DND-41 (cell line): ENCODE measurements at regions not wholly inside any gene's neighbourhood (a gene's known extent, or its start where the extent isn't known, plus 50 kb on each side); places are given as distances from the start of the nearest gene placed in this dataset.

Experiments used
- ATAC-seq: fragments of 200-7000 bp; cut with Tn5 transposase; 3 replicates; pipeline ENCODE4 v1.9.1; 2021; ENCODE audit warnings: low read depth; ENCODE audit not compliant: insufficient read depth
- DNase-seq: peaks from one replicate; pipeline ENCODE4 v3.0.0-alpha.2; 2020
- H2AFZ ChIP-seq: 2 replicates; pipeline ENCODE4 v1.6.0; 2012; ENCODE audit warnings: low read depth, low read length
- H3K27ac ChIP-seq: 2 replicates; pipeline ENCODE4 v1.5.1; 2012; ENCODE audit warnings: low read length, inconsistent platforms
- H3K27me3 ChIP-seq: fragments of 200-600 bp; sonication (generic); 2 replicates; pipeline ENCODE4 v1.6.0; 2012; ENCODE audit warnings: low read length, mild to moderate bottlenecking, inconsistent platforms; ENCODE audit not compliant: insufficient read depth, poor library complexity
- H3K36me3 ChIP-seq: 2 replicates; pipeline ENCODE4 v1.5.1; 2012; ENCODE audit warnings: low read length, inconsistent platforms; ENCODE audit not compliant: insufficient read depth
- H3K4me1 ChIP-seq: 2 replicates; pipeline ENCODE4 v1.5.1; 2012; ENCODE audit warnings: mild to moderate bottlenecking, low read length; ENCODE audit not compliant: insufficient read depth
- H3K4me2 ChIP-seq: 2 replicates; pipeline ENCODE4 v1.6.0; 2012; ENCODE audit warnings: mild to moderate bottlenecking, moderate library complexity, low read length, inconsistent platforms; ENCODE audit not compliant: insufficient read depth
- H3K4me3 ChIP-seq, 2 experiments: fragments of 200-600 bp in 1 of 2; shearing (Covaris generic) in 1 of 2; 2 replicates each; pipeline ENCODE4 v1.5.1; 2012 to 2016; ENCODE audit warnings: inconsistent platforms in 2 of 2, low read length in 2 of 2, mild to moderate bottlenecking in 2 of 2, low read depth in 1 of 2, moderate library complexity in 1 of 2
- H3K79me2 ChIP-seq: 2 replicates; pipeline ENCODE4 v1.6.0; 2012; ENCODE audit warnings: low read length, inconsistent platforms; ENCODE audit not compliant: insufficient read depth
- H3K9ac ChIP-seq: 2 replicates; pipeline ENCODE4 v1.6.0; 2012; ENCODE audit warnings: low read depth, mild to moderate bottlenecking, inconsistent platforms, low read length, moderate library complexity
- H3K9me3 ChIP-seq: 2 replicates; pipeline ENCODE4 v1.5.1; 2012; ENCODE audit warnings: low read length, moderate library complexity, mild to moderate bottlenecking, inconsistent platforms; ENCODE audit not compliant: insufficient read depth, severe bottlenecking
- H4K20me1 ChIP-seq: 2 replicates; pipeline ENCODE4 v1.6.0; 2012; ENCODE audit warnings: low read length; ENCODE audit not compliant: insufficient read depth
- CTCF ChIP-seq: IDR thresholded peaks from 2 replicates; pipeline ENCODE4 v1.5.1; 2012; ENCODE audit warnings: borderline replicate concordance, low read length, moderate library complexity, mild to moderate bottlenecking; ENCODE audit not compliant: poor library complexity, severe bottlenecking; ENCODE audit errors: extremely low read depth
- EZH2 ChIP-seq: IDR thresholded peaks from 3 replicates; pipeline ENCODE4 v1.6.1; 2012; ENCODE audit warnings: borderline replicate concordance, low read depth, mild to moderate bottlenecking, moderate library complexity, low read length, inconsistent platforms; ENCODE audit not compliant: severe bottlenecking

DNA sequence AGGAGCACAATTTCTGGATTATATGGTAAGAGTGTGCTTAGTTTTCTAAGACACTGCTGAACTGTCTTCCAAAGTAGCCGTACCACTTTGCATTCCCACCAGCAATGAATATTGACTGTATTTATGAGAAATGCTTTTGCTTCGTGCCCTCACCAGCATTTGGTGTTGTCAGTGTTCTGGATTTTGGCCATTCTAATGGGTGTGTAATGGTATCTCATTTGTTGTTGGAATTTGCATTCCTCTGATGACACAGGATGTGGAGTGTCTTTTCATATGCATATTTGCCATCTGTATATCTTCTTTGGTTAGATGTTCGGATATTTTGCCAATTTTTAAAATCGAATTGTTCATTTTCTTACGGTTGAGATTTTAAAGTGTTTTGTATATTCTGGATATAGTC, 558.5 kb upstream of the FZD8 start:
- Histone ChIP-seq H3K4me1 (no peaks in the 10 kb centered on the region), H2AFZ (no peak overlapping the region), H3K4me3 (no peak overlapping the region), H3K27me3 (no peaks in the 10 kb centered on the region), H4K20me1 (no peaks in the 10 kb centered on the region), H3K9ac (no peak overlapping the region), H3K79me2 (no peaks in the 10 kb centered on the region), H3K9me3 (no peaks in the 10 kb centered on the region), H3K27ac (no peak overlapping the region), H3K4me2 (no peak overlapping the region), H3K36me3 (no peaks in the 10 kb centered on the region)
- DNase-seq = no peak
- no peak for ATAC-seq
- TF ChIP-seq EZH2 = no peak
- no peak for TF ChIP-seq CTCF

- H3K4me3 ChIP-seq = no peak overlapping the region
- no peak overlapping the region for H3K27ac ChIP-seq
- no peaks in the 10 kb centered on the region for H3K79me2 ChIP-seq
- no peaks in the 10 kb centered on the region for H4K20me1 ChIP-seq
- no peaks in the 10 kb centered on the region for H3K36me3 ChIP-seq
- H3K9ac ChIP-seq = no peak overlapping the region
- no peaks in the 10 kb centered on the region for H3K27me3 ChIP-seq
- no peaks in the 10 kb centered on the region for H3K9me3 ChIP-seq
- TF ChIP-seq CTCF = no peak
- TF ChIP-seq EZH2 = no peak
- ATAC-seq (no peak), DNase-seq (no peak)
- no peak overlapping the region for H3K4me2 ChIP-seq
- no peaks in the 10 kb centered on the region for H3K4me1 ChIP-seq
- H2AFZ ChIP-seq = no peak overlapping the region
Measured at GRCh38 chr10:36198322-36198721, 556.2 kb upstream of the FZD8 start.

GRCh38 chr10:36195364-36195763, 553.3 kb upstream of the FZD8 start:
- no peak for ATAC-seq

More at GRCh38 chr10:36195364-36195763, 553.3 kb upstream of the FZD8 start:
- H3K27ac ChIP-seq = no peak overlapping the region
- no peak overlapping the region for H3K9ac ChIP-seq
- no peak for TF ChIP-seq CTCF
- TF ChIP-seq EZH2 = no peak
- peaks cover 16% of the 10 kb centered on the region for H3K9me3 ChIP-seq
- no peaks in the 10 kb centered on the region for H3K4me1 ChIP-seq
- H3K79me2 ChIP-seq = no peaks in the 10 kb centered on the region
- no peak overlapping the region for H2AFZ ChIP-seq
- no peak overlapping the region for H3K4me3 ChIP-seq
- no peaks in the 10 kb centered on the region for H3K36me3 ChIP-seq
- H3K27me3 ChIP-seq = no peaks in the 10 kb centered on the region
- H4K20me1 ChIP-seq = no peaks in the 10 kb centered on the region
- H3K4me2 ChIP-seq = no peak overlapping the region
- no peak for DNase-seq
